NCI-H2196 (cell line): ENCODE measurements at regions not wholly inside any gene's neighbourhood (a gene's known extent, or its start where the extent isn't known, plus 50 kb on each side); places are given as distances from the start of the nearest gene placed in this dataset.

ENCODE experiments used
- DNase-seq: peaks from one replicate; lab custom pipeline; 2025; ENCODE audit not compliant: unreplicated experiment; lab: John Stamatoyannopoulos, UW

DNA sequence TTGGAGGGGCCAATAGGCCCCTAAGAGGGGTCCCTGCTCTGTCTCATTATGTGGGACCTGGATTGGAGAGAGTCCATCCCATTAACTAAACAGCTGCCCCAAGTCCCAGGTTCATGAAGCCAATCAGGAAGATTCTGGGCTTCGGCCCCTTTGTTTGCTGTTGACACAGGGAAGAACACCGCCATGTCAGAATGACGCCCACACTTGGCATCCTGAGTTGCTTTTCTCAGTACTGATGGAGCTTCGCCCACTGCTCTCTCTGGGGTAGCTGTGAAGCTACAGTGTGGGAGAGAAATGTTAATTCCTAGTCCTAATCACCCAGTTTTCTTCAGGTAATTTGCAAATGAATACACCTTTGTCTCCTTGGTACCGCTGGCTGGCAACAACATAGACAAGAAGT lies 264.7 kb downstream of the GLRX3 start:
- no peak for DNase-seq

DNA sequence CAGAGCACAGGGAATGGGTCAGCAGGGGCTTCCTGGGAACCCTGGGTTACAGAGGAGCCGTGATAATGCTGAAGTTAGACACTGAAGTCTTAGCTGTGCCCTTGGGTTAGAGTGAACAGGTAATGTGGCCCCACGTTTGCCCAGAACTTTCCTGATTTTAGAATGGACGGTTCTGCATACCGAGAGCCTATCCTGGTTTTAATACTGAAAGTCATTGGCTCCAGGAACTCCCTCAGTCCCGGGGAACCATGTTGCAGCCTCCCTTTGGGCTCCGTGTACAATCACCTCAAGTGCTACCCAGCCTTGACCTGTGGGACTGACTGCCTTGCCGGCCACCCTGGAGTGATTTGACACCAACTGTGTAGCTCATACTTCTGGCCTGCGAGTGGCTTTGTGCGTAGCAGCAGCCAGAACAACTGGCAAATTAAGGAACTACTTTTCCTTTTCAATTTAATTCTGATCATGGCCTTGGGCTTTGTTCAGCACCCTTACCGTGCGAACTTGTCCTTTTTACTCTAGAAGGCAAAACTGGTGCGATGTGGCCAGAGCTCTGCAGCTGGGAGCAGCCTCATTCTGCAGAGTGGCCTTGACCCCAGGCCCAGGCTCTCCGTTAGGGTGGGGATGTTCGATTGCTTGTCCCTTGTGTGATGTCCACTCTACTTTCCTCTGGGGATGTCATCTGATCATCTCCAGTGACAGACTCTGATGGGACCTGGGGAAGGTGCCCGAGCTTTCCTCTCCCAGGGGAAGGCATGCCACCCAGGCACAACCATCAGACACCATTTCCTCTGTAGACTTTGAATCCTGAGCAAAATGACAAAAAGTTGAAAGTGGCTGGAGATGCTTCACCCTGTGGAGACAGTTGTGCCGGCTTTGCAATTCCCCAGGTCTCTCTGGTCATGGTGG lies 265.9 kb downstream of the GLRX3 start:
- DNase-seq: no peak

DNA sequence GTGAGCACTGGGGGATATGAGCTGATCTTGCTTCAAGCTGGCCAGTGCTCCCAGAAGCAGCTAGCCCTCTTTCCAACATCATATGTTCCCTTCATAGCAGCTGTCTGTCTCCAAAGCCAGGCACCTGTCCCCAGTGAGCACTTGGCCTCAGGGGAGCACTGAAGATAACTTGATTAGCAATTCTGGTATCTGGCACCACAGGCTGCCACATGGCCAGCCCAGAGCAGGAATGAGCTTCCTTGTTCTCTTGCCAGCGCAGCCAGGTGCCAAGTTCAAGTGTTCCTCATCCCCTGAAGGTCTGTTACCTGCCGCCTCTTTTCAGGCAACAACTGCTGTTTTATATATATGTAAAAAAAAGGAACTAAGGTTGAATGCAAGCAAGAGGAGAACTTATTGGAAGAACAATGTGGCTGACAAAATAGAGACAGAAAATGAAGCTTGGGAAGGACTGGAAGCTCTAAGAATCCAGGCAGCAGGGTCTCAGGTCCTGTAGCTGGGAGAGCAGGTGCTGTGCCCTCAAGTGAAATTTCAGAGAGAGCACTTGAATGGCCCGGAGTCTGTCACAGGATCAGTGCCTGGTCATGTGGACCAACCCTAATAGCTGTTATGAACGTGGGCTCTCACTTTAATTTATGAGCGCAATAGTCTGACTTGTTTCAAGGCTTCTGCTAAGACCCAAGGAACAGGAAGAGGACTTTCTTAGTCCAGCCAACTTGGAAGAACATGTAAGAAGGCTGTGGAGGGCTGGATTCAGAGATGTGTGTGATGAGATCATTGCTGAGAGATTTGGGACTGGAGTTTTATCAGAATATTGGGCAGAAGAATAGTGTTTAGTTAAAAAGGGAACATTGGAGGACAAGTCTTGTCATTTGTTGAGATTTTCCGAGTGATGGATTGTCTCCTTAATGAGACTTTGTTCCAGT lies 267.2 kb downstream of the GLRX3 start:
- DNase-seq: peak; percentile 75

DNA sequence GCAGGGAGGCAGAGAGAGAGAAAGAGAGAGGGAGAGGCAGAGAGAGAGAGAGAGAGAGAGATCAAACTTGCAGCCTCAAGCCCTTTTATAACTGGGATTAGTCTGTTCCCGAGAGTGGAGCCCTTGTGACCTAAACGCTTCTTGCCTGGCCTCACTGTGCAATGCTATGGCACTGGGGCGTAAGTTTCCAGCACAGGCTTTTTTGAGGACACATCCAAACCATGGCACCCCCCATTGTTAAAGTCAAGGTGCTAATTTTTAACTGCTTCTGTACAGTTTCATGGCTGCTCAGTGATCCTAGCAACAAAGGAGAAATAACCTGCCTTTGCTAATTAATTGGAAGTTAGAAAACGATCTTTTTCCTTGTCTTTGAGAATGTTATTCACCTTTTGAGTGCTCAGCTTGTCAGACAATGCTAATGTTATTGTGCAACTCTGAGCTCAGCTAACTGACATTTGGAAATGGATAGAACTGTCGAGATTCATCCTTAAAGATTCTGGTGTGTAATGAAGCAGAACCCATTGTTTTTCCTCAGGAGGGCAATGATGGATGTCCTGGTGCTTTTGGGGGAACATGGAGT lies 268.4 kb downstream of the GLRX3 start:
- DNase-seq: no peak

DNA sequence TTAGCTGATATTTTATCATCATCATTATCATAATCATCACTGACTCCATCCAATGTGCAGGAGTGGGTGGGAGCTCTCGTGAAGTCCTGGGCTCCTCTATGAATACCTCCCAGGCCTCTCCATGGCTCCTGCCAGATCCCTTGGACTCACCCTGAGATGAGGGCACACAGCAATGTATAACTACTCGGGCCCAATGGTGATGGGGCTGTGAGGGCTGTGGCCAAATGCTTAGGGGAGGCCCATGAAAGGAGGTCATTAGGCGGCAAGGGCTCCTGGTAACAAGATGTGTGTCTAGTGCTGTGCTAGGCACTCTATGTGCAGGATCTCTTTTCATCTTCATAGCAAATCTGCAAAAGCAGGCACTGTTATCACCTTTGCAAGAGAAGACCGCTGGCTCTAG lies 270.9 kb downstream of the GLRX3 start:
- no peak for DNase-seq

DNA sequence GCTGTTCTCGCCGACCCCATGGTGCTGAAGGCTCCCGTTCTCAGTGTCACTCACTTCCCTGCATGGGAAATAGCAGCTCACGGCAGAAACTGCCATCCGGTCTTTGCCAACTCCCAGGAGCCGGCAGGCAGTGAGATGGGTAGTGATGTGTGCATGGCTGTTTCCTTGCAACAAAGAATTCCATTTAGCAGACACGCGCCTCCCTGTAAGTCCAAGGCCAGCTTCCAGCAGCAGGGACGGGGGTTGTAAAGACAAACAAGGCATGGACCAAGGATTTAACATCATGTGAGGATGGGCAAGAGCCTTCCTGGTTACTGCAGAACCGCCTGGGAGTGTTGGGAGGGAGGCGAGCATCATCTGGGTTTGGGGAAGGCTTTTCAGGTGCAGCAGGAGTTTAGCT lies 273.1 kb downstream of the GLRX3 start:
- DNase-seq: no peak

DNA sequence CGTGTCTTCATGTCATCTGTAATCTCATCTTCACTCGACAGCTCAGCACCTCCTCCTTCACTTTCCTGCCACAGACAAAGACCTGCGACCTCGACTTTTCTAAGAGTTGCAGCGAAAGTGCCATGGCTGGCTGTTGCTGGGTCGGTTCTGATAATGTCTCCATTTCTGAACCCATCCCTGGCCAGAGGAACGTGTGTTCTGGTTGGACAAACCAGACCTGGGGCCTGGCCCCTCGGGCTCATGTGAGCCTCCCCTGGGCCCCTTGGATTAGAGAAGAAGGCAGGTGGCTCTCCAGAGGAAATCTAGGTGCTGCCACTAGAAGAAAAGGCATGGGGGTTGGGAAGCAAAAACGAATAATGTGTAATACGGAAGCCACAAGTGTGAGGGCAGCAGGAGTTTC lies 273.7 kb downstream of the GLRX3 start:
- no peak for DNase-seq

DNA sequence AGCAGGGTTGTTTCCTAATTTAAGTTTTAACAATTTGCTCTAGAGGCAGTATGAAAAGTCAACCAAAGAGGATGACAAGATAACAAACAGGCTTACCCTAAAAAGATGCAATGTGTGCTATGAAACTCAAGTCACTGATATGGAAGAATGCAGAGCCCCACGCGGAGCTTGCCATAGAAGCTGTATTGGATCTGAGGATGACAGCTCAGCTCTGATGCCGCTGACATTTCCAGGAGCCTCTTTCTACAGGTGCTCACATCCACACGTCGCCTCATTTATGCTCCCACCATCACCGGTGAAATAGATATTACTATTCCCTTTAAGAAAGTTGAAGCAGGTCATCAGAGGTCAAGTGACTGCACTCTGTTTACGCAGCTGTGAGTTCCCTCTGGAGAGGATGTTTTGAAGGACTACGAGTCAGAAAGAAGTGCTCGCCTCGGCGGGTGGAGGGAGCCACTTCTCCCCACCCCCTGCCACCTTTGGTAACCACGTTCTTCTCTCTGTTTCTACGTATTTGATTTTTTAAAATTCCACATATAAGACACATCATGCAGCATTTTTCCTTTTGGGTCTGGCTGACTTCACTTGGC lies 275.4 kb downstream of the GLRX3 start:
- DNase-seq: peak; percentile 52

DNA sequence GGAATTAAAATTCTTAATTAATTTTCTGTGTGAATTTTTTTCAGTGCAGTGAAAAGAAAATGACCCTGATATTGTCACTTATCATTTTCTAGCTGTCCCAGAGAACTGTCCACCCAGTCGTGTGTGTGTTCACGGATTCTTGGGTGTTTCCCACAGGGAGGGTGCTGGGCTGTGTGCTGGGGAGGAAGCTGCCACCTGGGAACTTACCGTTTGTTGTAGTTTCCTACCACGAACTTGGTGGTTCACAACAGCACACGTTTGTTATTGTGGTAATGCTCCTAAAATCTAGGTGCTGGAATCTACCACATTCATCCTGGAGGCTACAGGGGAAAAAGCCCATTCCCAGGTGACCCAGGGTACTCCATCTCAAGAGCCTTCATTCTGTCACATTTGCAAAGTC lies 276.1 kb downstream of the GLRX3 start:
- DNase-seq: no peak

DNA sequence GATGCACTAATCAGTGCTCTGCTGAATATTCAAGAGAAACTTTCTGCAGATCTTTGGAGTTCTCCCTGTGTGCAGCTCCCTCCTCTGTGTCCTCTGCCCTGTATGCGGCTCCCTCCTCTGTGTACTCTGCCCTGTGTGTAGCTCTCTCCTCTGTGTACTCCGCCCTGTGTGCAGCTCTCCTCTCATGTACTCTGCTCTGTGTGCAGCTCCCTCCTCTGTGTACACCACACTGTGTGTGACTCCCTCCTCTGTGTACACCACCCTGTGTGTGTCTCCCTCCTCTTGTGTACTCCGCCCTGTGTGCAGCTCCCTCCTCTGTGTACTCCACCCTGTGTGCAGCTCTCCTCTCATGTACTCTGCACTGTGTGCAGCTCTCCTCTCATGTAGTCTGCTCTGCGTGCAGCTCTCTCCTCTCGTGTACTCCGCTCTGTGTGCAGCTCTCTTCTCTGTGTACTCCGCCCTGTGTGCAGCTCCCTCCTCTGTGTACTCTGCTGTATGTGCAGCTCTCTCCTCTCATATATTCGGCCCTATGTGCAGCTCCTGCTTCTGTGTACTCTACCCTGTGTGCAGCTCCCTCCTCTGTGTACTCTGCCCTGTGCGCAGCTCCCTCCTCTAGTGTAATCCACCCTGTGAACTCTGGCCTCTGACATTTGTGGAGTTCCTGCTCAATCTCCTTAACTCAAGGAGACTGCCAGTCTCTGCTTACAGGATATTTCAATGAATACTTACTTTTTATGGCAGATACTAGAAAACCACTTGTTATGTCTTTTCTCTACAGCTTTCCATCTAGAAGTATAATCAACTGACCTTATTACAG lies 280.4 kb downstream of the GLRX3 start:
- no peak for DNase-seq

DNA sequence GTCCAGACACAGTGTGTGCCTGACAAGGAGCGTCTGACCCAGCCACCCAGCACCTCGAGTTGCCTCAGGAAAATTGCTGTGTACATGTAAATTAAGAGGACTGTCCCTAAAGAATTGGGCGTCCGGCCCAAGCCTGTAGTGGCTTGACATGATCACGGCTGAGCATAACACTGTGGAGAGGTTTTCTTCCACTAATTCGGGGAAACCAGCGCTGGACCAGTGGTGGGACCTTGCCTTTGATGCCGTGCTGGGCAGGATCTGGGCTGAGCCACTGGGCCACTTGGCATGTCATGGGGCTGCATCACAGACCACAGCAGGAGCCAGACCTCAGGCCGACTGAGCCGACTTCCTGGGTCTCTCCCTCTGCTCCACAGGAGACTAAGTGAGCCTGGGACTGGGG lies 282.5 kb downstream of the GLRX3 start:
- no peak for DNase-seq

DNA sequence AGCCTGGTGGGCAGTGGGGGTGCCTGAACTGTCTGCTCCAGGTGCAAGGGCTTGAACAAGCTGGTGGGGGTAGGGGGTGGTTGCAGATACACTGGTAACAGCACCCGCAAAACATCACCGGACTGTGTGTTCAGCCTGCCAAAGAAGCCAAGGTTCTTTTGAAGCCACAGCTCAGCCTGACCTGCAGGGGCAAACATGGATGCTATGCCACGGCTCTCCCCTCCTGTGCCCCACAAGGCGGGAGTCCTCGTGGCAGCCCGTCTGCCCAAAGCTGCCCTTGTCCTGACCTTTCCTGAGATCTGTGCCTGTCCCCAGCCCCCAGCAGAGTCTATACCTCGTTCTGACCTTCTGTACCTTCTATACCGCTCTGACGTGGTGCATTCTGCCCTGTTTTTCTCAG lies 285.7 kb downstream of the GLRX3 start:
- DNase-seq: no peak

DNA sequence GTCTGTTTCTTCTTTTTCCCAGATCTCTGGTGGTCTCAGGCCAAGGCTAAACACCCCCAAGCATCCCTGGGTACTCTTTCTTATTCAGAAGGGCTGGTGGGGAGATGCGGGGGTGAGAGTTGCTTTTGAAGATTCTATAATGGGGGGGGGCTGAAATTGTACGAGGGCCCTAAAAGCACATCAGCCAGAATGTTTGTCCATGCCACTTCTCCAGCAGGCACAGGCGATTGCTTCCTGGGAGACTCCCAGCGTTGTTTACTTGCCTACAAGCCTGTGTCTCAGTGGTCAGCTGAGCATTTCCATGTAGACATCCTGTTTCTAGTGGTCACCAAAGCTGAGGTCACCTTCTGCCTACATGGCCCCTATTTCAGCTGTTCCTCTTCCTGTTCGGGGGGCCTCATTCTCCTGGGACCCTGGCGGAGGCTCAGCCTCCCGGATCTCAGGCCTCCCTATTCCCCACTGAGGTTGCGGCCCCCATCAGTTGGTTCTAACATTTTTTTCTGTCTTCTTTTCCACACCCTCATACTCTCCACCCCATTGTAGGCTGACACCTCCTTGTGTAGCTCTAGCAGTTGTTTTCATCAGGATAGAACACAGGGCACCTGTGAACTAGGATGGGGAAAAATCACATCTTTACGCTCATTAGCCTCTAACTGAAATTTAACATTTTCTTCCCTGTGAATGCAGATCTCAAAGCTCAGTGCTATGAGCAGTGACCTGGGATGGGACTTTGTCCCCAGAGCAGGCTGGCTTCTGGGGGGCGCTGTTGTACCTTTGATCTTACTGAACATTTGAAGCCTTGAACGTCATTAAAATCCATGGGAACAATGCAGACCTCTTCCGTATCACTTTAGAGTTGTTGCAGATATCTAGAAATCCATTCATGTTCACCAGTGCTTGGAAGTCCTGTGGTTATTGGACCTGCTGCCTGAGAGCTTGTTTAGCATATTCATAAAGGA lies 286.5 kb downstream of the GLRX3 start:
- no peak for DNase-seq

DNA sequence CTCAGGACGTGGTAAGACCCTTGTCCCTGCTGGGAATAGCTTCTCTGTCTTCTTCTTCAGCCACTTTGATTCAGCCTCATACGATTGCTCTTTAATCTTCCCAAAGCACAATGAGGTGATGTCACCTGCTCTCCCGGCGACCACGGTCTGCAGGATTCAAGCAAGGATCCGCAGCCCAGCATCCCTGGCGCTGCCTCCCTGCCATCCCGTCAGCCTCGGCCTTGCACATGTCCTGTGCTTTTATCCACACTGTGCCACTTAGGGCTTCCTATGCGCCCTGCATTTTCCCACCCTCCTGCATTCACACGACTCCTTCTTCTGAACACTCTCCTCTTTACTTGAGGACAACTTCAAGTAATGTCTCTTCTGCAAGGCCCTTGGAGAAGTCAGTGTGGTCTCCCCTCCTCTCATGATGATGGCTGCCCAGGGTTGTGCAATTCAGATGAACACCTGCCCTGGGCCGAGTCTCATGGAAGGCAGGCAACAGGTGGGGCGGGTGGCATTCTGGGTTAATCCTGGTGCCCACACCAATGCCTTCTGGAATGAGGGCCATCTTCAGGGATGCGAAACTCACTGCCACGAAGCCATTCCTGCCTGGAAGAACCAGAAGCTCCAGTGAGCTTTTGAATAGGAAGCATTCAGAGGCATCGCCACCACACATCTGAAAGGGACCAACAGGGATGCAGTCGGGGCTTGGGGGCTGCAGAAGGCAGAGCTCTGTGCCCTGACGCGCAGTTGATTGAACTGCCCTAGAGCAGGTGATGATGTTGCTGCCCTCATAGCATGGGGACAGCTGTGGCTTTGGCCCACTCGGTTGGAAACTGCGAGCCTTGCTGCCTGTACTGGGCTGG lies 287.5 kb downstream of the GLRX3 start:
- no peak for DNase-seq

DNA sequence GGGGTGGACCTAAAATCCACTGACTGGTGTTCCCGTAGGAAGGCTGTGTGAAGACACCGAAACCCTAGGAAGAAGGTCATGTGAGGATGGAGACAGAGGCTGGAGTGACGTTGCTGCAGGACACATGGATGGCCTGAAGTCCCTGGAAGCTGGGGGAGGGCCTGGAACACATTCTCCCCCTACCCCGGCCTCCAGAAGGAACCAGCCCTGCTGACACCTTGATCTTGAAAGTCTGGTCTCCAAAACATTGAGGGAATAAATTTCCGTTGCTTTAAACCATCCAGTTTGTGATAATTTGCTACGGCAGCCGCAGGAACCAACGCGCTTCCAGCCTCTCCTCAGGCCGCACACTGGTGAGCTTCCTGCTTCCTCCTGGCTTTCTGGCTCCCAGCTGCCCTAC lies 288.2 kb downstream of the GLRX3 start:
- DNase-seq: no peak

DNA sequence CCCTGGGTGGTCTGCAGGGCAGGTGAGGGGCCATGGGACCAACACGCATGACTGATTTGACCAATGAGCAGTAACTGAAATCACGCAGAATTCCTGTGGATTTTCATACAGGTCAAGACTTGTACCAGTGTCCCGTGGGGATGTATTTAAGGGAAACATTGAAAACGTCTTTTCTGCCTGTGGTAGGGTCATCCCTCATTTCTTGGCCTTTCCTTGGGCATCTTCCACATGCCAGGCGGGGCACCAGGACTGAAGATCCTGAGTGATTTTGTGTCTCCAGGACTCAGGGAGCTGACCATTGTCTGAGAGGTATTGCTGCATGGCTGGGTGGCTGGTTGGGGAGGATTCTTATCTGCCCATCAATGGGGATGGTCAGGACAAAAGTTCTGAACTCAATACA lies 289.0 kb downstream of the GLRX3 start:
- DNase-seq: no peak

DNA sequence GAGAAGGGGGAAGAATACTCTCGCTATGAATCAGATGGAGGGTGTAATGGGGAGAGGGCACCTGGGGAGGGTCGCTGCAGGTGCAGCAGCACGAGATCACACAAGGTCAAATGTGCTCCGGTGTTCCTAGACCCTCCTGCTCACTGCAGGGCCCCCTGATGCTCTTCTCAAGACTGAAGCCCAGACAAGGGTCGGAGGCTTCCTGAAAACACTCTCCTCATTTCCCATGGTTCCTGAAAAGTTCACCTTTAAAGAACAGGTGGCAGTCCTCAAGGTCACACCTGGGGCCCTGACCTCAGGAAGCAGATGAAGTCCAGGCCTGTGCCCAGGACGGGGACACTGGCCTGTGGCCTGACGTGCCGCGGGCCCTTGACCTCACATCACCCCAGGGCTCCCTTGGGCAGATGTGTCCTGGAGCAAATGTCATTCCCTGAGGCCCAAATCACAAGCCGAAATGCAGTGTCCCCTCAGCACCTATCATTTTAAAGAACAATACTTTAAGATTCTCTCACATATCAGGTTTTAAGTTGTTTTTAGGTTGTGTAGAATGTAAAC lies 289.8 kb downstream of the GLRX3 start:
- no peak for DNase-seq

DNA sequence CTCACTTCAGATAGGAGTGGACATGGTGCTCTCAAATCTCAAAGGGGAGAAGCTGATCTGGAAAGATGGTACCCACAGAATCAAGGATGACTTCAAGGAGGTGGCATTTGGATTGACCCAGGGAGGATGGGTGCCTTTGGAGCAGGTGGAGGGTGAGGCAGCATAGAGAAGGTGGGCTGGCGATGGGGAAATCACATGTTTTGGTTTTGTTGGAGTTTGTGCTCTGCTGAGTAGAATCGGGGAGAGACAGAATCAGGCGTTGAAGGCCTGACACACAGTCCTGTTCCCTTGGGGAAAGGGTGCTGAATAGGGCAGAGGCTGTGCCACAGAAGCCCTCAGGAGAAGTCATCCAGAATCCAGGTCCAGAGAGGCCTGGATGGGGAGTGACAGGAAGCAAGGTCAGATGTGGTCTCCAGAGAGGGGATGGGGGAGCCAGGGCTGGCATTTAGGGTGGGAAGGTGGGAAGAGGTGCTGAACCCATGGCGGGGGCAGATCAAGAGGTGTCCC lies 291.1 kb downstream of the GLRX3 start:
- DNase-seq: no peak
